ENCODE measurements at regions not wholly inside any gene's neighbourhood (a gene's known extent, or its start where the extent isn't known, plus 50 kb on each side); places are given as distances from the start of the nearest gene placed in this dataset.

DNA sequence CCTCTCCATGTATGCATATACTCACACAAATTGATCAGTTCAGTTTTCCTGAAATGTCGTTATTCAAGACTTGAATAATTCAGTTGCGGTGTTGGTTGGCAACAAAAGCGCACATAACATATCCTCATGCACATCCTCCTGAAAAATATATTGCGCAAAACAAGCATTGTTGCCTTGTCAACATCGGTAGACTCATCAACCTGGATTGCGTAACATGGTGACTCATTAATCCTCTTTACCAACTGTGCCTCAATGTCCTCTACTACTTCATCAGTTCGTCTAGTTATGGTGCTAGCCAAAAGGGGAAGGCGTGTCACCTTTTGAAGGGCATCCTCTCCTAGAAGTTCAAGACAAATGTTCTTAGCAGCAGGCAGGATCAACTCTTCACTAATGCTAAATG is 357.7 kb downstream of the LMO7 start:
- TF ChIP-seq YY1 (IDR thresholded peaks at IDR 0.05; ENCODE audit: low read depth) = no peak
- TF ChIP-seq, protein P1, sequence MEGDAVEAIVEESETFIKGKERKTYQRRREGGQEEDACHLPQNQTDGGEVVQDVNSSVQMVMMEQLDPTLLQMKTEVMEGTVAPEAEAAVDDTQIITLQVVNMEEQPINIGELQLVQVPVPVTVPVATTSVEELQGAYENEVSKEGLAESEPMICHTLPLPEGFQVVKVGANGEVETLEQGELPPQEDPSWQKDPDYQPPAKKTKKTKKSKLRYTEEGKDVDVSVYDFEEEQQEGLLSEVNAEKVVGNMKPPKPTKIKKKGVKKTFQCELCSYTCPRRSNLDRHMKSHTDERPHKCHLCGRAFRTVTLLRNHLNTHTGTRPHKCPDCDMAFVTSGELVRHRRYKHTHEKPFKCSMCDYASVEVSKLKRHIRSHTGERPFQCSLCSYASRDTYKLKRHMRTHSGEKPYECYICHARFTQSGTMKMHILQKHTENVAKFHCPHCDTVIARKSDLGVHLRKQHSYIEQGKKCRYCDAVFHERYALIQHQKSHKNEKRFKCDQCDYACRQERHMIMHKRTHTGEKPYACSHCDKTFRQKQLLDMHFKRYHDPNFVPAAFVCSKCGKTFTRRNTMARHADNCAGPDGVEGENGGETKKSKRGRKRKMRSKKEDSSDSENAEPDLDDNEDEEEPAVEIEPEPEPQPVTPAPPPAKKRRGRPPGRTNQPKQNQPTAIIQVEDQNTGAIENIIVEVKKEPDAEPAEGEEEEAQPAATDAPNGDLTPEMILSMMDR (IDR thresholded peaks at IDR 0.05) = no peak
- TF ChIP-seq, protein P2, sequence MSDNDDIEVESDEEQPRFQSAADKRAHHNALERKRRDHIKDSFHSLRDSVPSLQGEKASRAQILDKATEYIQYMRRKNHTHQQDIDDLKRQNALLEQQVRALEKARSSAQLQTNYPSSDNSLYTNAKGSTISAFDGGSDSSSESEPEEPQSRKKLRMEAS (IDR thresholded peaks at IDR 0.05; ENCODE audit: low read depth) = no peak
- TF ChIP-seq REST (IDR thresholded peaks at IDR 0.05; ENCODE audit: low read depth, low read length) = no peak
- TF ChIP-seq POLR2AphosphoS5 (IDR thresholded peaks at IDR 0.05; ENCODE audit: low read depth, low read length) = no peak
- TF ChIP-seq RAD21 (IDR thresholded peaks at IDR 0.05; ENCODE audit: low read length) = no peak
- no peak for TF ChIP-seq FOXM1 (IDR thresholded peaks at IDR 0.05; ENCODE audit: low read depth)
- no peak for TF ChIP-seq USF1 (IDR thresholded peaks at IDR 0.05; ENCODE audit: borderline replicate concordance, low read depth)
